GM12892 (cell line): ENCODE measurements at regions not wholly inside any gene's neighbourhood (a gene's known extent, or its start where the extent isn't known, plus 50 kb on each side); places are given as distances from the start of the nearest gene placed in this dataset.

Experiments
- POLR2A ChIP-seq: IDR thresholded peaks from 2 replicates; pipeline ENCODE4 v1.6.1; 2011; ENCODE audit warnings: low read depth, low read length, control low read depth
- POLR2AphosphoS5 ChIP-seq: IDR thresholded peaks from 2 replicates; pipeline ENCODE4 v1.6.1; 2011; ENCODE audit warnings: low read depth, low read length, control low read depth

- no peak for TF ChIP-seq POLR2AphosphoS5
- TF ChIP-seq POLR2A = no peak
These were observed 95.7 kb upstream of the MAOA start for GRCh38 chrX:43560247-43560946.
